Calu3 (cell line): ENCODE measurements at regions not wholly inside any gene's neighbourhood (a gene's known extent, or its start where the extent isn't known, plus 50 kb on each side); places are given as distances from the start of the nearest gene placed in this dataset.

Experiments used
- BruUV-seq: library from RNA; stranded (reverse); fragments of 400-500 nt; replicated peaks from 2 replicates; lab custom pipeline; 2021; lab: Mats Ljungman, UMichigan
- CTCF ChIA-PET: fragments of 300-600 bp; sonication (Branson Sonifier 250); formaldehyde crosslinking; loops from one replicate; lab custom pipeline; 2022; ENCODE audit warnings: antibody characterized with exemption; lab: Charles Lee
- DNase-seq: peaks from one replicate; pipeline ENCODE4 v3.0.0; 2022
- H3K27ac Mint-ChIP-seq: one replicate; pipeline ENCODE4 v1.8.0; 2022; ENCODE audit warnings: mixed read lengths; ENCODE audit not compliant: unreplicated experiment
- H3K27me3 Mint-ChIP-seq: one replicate; pipeline ENCODE4 v1.8.0; 2022; ENCODE audit warnings: mixed read lengths; ENCODE audit not compliant: unreplicated experiment
- H3K36me3 Mint-ChIP-seq: one replicate; pipeline ENCODE4 v1.8.0; 2022; ENCODE audit warnings: mild to moderate bottlenecking, moderate library complexity, mixed read lengths; ENCODE audit not compliant: insufficient read depth, unreplicated experiment
- H3K4me1 Mint-ChIP-seq: one replicate; pipeline ENCODE4 v1.8.0; 2022; ENCODE audit warnings: mild to moderate bottlenecking, low read depth, mixed read lengths; ENCODE audit not compliant: unreplicated experiment
- H3K4me3 Mint-ChIP-seq: one replicate; pipeline ENCODE4 v1.8.0; 2022; ENCODE audit warnings: mild to moderate bottlenecking, low read depth, moderate library complexity, mixed read lengths; ENCODE audit not compliant: unreplicated experiment
- H3K9me3 Mint-ChIP-seq: one replicate; pipeline ENCODE4 v1.8.0; 2022; ENCODE audit warnings: low read depth, mixed read lengths; ENCODE audit not compliant: unreplicated experiment
- CTCF ChIP-seq: fragments of 200-600 bp; IDR thresholded peaks from one replicate; pipeline ENCODE4 v1.8.0; 2022; ENCODE audit warnings: antibody characterized with exemption; ENCODE audit not compliant: unreplicated experiment
- intact Hi-C: fragments of 100-400 bp; cut with micrococcal nuclease; formaldehyde crosslinking; loops from one replicate; pipeline ENCODE4 v1.10.0; 2022; ENCODE audit not compliant: unreplicated experiment

DNA sequence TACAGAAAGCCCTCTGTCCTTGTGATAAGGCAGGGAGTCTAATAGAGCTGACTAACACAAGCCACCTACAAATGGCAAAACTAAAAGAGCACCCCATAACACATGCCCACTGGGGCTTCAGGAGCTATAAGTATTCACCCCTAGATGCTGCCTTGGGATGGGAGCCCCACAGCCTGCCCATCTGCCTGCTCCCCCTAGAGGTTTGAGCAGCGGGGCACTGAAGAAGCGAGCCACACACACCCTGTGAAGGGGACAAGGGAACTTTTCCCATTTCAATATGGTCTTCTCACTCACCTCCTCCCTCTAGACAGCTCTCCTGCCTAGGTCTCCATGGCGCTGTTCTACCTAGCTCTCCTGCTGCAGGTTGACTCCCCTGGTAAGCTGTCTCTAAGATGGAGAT, 261.0 kb downstream of the SHQ1 start:
- Mint-ChIP-seq H3K27ac (no peak overlapping the region), H3K4me3 (no peak overlapping the region), H3K36me3 (no peaks in the 10 kb centered on the region), H3K9me3 (no peaks in the 10 kb centered on the region), H3K27me3 (no peaks in the 10 kb centered on the region), H3K4me1 (peaks cover 12% of the 10 kb centered on the region)
- no TSS peak for BruUV-seq
- intact Hi-C loops, result no loop called here
- TF ChIP-seq CTCF, result no peak
- no peak for DNase-seq
- CTCF ChIA-PET, result no interaction called here

GRCh38 chr3:72586694-72587093, 261.6 kb downstream of the SHQ1 start:
- CTCF ChIA-PET, result no interaction called here
- no peak for DNase-seq
- H3K36me3 Mint-ChIP-seq, result no peaks in the 10 kb centered on the region
- H3K4me1 Mint-ChIP-seq, result peaks cover 6% of the 10 kb centered on the region
- intact Hi-C loops, result no loop called here
- BruUV-seq, result no TSS peak
- no peaks in the 10 kb centered on the region for H3K9me3 Mint-ChIP-seq
- no peak overlapping the region for H3K27ac Mint-ChIP-seq
- no peak for TF ChIP-seq CTCF
- no peak overlapping the region for H3K4me3 Mint-ChIP-seq
- no peaks in the 10 kb centered on the region for H3K27me3 Mint-ChIP-seq

- H3K36me3 Mint-ChIP-seq, result no peaks in the 10 kb centered on the region
- H3K27ac Mint-ChIP-seq, result no peak overlapping the region
- no peaks in the 10 kb centered on the region for H3K4me1 Mint-ChIP-seq
- no peak for DNase-seq
- CTCF ChIA-PET, result no interaction called here
- H3K9me3 Mint-ChIP-seq, result no peaks in the 10 kb centered on the region
- H3K27me3 Mint-ChIP-seq, result no peaks in the 10 kb centered on the region
- no TSS peak for BruUV-seq
- no peak overlapping the region for H3K4me3 Mint-ChIP-seq
- intact Hi-C loops, result no loop called here
- no peak for TF ChIP-seq CTCF
These were observed 262.3 kb downstream of the SHQ1 start for GRCh38 chr3:72585966-72586365.

DNA sequence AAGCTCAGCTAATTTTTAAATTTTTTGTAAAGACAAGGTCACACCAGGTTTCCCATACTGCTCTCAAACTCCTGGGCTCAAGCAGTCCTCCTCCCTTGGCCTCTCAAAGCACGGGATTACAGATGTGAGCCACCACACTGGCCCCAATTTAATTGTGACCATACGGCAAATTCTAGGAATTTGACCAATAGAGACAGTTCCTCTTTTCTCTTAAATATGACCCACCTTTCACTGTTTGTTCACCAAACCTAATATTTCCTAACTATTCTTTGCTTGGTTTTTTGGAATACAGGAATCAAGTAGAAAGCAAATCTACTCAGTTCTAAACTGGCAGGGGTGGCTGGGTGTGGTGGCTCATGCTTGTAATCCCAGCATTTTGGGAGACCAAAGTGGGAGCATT, 264.0 kb downstream of the SHQ1 start:
- no peak for TF ChIP-seq CTCF
- H3K27ac Mint-ChIP-seq, result no peak overlapping the region
- H3K4me3 Mint-ChIP-seq, result no peak overlapping the region
- intact Hi-C loops, result no loop called here
- BruUV-seq, result no TSS peak
- no peak for DNase-seq
- CTCF ChIA-PET, result no interaction called here
- no peaks in the 10 kb centered on the region for H3K9me3 Mint-ChIP-seq
- no peaks in the 10 kb centered on the region for H3K36me3 Mint-ChIP-seq
- H3K27me3 Mint-ChIP-seq, result no peaks in the 10 kb centered on the region
- H3K4me1 Mint-ChIP-seq, result no peaks in the 10 kb centered on the region
